ENCODE measurements at regions not wholly inside any gene's neighbourhood (a gene's known extent, or its start where the extent isn't known, plus 50 kb on each side); places are given as distances from the start of the nearest gene placed in this dataset.

- DNase-seq = no peak
These were observed 487.4 kb upstream of the CELF2 start for GRCh38 chr10:10530313-10530712.

GRCh38 chr10:10532236-10532635 is 485.4 kb upstream of the CELF2 start:
- no peak for DNase-seq

DNA sequence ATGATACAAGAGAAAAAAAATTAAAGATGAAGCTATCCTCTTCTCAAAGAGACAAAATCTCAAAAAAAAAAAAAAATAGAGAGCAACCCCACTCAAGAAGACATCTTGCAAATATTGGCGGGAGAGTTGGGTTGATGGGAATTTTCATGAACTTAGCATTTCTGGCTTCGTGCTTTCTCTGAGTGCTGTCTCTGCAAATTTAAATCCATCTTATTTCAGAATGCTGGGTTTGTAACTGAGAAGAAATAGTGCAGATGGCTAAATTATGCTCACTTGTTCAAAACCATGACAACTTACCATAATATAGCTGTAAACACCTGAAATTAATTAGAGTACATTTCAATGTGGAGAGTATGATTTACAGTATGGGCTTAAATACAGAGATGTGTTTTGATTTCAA is 484.8 kb upstream of the CELF2 start:
- DNase-seq = no peak

DNA sequence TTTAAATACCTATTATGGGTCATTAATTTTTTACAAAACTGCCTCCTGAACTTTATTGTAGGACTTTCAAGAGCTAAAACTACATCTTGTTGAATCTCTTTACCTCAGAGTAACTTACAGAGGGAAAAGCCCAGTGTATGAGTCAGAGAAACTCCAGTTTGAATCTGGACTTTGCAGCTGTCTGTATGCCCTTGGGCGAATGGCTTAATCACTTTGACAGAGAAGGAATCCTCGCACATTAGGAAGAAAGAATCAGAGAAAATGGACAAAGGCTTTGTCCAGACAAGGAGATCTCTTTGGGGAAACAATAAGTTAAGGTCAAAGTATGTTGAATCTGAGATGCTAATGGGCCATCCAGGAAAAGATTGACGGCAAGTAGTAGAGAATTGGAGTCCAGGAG is 484.2 kb upstream of the CELF2 start:
- DNase-seq = no peak

DNA sequence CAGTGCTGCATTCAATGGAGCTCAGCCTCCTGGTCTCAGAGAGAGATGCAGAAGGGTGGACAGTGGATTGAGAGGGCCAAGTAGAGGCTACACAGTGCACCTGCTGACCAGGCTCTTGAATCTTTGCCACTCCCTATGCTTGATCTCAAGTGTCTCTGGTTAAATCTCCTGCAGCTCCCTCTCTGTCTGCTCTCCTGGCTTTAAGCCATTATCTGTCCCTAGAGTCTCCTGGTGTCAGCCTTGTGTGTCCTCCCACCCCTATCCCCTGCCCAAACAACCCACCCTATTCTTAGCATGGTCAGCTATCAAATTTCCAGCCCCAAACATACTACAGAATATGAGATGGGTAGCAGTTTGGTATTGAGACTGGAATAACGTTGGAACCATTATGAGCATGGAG is 479.3 kb upstream of the CELF2 start:
- DNase-seq = no peak

DNA sequence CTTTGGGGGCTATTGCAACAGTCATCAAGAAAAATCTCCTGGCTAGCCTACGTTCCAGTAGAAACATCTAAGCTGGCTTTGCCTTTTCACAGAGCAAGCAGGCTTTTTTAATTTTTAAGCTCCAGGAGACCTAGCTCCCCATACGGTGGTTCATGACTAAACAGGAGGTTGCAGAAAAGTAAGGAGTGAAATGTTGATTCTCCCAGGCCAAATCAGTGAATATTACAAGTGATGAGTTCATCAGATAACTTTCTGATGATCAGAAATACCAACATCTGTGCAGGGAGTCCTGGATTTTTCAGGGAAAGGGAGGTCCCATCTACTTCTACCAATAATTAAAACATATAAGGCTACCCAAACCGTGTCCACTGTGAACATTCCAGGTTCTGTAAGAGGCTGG is 477.3 kb upstream of the CELF2 start:
- no peak for DNase-seq

DNA sequence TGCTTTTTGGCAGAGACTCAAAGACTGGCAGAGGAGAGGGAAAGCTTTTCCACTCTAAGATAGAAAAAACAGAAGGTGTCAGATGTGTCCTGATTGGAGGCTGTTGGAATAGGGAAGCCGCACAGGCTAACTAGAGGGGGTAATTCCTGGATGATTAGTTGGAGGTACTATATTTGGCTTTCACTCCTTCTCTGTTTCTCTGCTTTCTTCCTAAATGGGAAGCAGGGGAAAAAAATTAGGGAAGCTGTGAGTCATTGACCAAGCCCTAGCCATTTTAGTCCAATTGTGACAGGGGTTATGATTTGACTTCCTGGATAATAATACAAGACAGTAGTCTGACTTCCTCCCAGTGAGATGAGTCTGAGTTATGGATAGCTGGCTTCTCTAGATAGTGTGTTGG is 475.2 kb upstream of the CELF2 start:
- DNase-seq = no peak

DNA sequence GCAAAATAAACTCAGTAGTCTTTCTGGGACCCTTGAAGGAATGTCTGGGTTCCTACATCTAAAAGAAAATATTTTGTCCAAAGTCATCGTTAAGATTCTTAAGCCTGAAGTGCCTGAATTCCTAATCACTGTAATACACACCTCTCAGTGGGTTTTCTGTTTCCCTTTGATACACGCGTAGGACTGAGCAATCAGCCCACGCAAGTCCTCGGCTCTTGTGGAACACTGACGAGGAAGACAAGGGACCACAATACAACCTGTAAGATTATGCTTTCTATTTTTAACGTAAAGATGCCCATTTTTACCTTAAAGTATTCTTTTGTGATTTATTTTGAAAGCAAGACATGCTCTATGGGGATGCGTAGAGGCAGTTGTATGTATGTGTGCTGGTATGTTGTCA is 472.8 kb upstream of the CELF2 start:
- DNase-seq = no peak

DNA sequence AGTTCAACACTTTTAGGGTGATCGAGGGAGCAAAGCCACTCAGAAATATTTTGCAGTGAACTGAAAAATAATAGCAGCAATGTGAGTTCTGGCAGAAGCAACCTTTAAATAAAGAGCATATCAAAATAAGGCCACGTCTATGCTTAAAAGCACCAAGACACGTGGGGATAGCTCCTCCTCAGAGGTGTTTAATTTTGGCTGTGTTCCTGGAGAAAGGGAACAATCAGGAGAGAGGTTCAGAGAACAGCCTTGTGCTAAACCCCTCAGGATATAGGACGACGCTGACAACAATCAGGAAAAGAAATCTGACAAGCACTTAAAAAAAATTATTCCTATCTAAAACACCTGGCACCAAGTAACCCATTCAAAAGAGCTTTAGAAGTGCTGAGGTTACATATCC is 471.9 kb upstream of the CELF2 start:
- no peak for DNase-seq

GRCh38 chr10:10551596-10552301 is 465.9 kb upstream of the CELF2 start:
- no peak for DNase-seq

- DNase-seq = no peak
These were observed 464.7 kb upstream of the CELF2 start for GRCh38 chr10:10552948-10553347.

DNA sequence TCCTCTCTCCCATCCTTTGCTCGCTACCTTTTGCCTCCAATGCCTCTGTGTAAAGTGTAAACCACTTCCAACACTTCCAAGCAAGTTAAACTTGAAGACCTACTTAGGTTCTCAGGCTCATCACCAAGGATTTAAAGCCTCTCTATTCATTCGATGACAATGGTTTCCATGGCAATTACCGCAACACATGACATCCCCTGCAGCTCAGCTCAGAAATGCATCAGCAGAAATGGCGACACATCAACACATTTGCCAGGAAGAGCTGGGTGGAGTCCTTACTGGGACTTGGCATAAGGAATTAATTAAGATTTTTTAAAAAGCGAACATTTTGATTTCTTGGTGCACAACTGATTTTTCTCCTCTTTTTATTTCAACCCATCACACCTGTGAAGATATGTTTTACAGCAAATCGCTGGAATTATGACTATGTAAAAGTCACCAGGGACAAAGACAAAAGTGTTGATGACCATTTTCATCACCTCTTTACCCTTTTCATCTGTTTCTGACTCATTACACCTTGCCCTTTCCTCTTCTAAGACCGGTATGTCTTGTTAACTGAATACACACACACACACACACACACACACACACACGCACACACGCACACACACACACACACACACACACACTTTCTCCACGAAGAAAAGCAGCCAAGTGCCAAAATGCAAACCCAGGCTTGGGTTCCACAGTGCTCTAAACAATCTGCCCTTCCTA is 453.4 kb upstream of the CELF2 start:
- DNase-seq = no peak

DNA sequence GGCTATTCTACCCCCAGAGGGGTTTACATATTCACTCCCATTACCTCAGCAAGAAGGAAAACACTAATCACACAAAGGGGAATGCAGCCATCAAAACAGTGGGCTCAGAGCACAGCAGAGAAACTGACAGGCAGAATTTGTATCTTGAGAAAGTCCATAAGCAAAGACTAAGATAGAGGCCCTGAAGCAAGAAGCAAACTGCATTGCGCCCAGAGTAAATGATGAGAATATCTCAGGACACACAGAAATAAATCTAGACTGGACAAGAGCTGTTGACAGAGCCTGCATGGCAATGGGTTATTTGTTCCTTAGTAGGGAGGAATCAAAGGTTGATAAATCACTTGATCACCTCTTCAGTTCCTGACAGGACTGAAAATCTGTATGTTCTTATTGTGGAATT is 440.7 kb upstream of the CELF2 start:
- DNase-seq = no peak

DNA sequence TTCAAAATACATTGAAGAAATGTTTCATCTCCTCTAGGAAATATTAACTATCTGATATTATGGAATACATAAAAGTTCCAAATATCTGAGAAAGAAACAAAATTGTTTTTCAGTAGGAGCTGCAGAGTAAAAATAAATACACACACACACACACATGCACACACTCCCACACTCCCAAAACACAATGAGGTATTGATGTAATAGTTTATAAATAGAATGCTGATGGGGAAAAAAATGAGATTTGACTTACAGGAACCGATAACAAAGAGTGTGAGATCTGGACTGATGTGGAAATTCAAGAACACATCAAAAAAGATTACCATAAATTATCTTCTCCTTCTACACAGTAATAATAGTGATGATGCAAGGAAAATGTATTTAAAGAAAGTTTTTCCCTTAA is 438.0 kb upstream of the CELF2 start:
- no peak for DNase-seq

- no peak for DNase-seq
These were observed 433.5 kb upstream of the CELF2 start for GRCh38 chr10:10584161-10584560.

DNA sequence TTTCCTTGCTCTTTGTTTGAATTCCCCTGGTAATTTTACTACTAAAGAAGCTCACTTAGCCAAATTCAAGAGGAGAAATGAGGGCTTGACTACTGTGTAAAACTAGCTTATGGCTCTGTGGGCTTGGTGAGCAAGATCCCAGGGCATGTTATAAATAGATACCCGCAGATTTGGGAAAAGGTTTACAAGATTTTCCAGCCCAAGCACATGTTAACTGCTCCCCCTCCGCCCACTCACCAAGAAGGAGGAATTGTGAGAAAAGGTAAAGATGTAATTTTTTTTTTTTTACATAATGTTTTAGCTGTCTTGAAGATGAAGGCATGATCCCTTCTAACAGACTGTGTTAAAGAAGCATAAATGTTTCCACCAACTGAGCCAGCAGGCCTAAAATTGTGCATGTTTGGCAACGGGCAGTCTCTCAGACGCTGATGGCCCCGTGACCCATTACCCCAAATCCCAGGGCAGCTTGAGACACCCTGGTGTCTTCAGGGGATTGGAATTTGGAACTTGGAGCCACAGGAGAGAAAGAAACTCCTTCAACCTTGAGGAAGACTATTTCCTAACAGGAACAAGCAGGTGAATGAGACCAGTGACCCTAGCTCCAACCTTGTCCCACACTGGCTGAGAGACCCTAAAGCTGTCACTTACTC is 429.8 kb upstream of the CELF2 start:
- no peak for DNase-seq

DNA sequence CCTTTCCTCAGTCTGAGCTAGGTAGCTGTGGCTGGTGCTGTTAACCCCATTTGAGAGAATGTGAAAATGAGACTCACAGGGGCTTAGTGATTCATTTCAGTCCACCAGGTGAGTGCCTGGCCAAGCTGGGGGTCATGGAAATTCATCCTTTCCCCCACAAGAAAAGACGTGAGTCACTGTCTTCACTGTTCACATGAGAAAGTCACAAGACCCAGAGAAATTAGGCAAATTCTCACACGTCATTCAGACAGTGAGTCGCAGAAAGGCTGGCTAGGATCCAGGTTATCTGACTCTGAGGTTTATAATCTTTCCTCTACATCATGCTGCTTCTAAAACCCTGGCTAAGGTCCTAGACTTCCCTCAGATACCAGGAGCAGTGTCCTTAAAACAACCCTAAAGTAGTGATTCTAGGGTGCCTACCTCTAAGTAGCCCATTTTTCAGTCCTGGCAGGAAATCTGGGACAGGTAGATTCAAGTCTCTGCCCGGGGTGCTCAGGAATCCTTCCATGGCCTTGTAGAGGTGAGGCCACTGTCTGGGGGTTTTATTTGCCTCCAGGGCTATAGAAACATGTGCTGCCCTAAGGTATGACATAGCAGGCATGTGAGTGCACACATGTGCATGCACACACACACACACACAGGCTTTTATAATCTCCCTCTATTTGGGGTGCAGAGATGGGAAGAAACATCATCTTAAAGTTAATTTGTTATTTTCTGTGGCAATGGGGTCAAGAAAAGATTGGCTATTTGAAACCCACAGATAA is 427.9 kb upstream of the CELF2 start:
- DNase-seq = no peak

GRCh38 chr10:10591715-10592341 is 425.8 kb upstream of the CELF2 start:
- DNase-seq = no peak

GRCh38 chr10:10596256-10596655 is 421.4 kb upstream of the CELF2 start:
- no peak for DNase-seq

DNA sequence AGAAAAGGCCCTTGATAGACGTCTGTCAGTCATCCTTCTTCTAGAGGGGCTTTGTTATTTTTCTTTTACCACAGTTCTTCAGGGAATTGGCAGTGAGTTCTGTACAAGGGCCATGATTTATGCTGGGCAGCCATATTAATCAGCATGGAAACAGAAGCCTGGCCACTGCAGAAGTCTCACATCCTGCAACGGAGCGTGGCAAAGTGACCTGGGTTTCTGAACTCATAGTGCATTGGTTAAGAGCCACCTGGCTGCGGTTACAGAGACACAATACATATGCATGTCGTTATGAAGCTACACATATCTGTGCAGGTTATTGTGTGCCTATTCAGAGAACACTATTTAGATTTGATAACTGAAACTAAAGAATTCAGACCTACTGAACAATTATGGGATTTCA is 419.4 kb upstream of the CELF2 start:
- no peak for DNase-seq

GRCh38 chr10:10600004-10600403 is 417.7 kb upstream of the CELF2 start:
- DNase-seq = no peak

DNA sequence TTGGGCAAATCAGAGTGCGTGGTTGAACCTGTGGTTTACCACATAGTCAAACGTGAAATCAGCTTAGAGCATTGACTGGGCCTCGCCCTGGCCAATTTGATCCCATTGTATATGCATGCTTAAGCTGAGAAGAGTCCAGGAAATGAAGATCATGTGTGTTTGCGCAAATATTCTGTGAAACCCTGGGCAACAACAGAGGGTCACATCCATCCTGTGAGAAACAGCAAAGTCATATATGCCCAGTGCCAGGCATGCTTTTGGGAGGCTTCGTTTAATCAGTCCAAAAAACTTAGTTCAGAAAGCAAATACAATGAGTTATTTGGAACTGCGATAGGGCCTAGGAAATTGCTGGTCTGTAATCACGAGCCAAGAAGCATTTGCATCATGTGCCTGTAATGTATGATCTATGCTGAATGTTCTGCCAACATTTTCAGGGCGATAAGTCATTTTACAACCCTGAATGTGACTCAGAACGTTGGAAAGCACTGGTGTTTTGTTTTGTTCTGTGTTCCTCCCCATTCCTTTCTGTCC is 412.1 kb upstream of the CELF2 start:
- DNase-seq = no peak
